ENCODE measurements at regions not wholly inside any gene's neighbourhood (a gene's known extent, or its start where the extent isn't known, plus 50 kb on each side); places are given as distances from the start of the nearest gene placed in this dataset.

DNA sequence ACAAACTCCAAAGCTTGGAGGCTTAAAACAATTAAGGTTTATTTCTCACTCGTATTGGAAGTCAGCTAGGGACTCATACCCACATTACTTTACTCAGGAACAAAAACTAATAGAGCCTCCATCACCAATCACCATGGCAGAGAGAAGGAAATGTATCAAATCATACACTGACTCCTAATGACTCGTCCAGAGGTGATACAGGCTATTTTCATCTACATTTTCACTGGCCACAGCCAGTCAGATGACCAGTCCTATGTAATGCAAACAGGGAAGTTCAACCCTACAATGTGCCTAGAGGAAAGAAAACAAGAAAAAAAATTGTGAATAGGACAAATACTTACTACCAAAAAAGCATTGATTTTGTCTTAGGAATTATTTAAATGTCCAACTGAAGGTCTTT lies 110.3 kb downstream of the SEC16B start:
- no peak overlapping the region for H3K27ac Mint-ChIP-seq
- ATAC-seq (no peak), DNase-seq (no peak)
- peaks cover 6% of the 10 kb centered on the region for H3K4me1 Mint-ChIP-seq
- H3K9me3 Mint-ChIP-seq, result peaks cover 5 to 7% of the 10 kb centered on the region in 2 donors
- H3K4me3 Mint-ChIP-seq, result no peak overlapping the region
- H3K27me3 Mint-ChIP-seq, result peaks cover 7% of the 10 kb centered on the region

- H3K9me3 Mint-ChIP-seq, result peaks cover 5 to 16% of the 10 kb centered on the region in 2 donors
- ATAC-seq, result no peak
Measured at GRCh38 chr1:177858332-177858821, 111.5 kb downstream of the SEC16B start.

GRCh38 chr1:177857285-177857684 lies 112.6 kb downstream of the SEC16B start:
- Mint-ChIP-seq H3K27ac (no peak overlapping the region), H3K4me1 (peaks cover 6% of the 10 kb centered on the region), H3K27me3 (peaks cover 7% of the 10 kb centered on the region), H3K9me3 (peaks cover 5 to 16% of the 10 kb centered on the region in 2 donors), H3K4me3 (no peak overlapping the region)
- DNase-seq (no peak), ATAC-seq (no peak)

More at GRCh38 chr1:177858332-177858821, 111.5 kb downstream of the SEC16B start:
- no peak overlapping the region for H3K4me3 Mint-ChIP-seq
- H3K27me3 Mint-ChIP-seq, result peaks cover 7% of the 10 kb centered on the region
- H3K27ac Mint-ChIP-seq, result no peak overlapping the region
- no peak for DNase-seq
- H3K4me1 Mint-ChIP-seq, result peaks cover 6% of the 10 kb centered on the region

DNA sequence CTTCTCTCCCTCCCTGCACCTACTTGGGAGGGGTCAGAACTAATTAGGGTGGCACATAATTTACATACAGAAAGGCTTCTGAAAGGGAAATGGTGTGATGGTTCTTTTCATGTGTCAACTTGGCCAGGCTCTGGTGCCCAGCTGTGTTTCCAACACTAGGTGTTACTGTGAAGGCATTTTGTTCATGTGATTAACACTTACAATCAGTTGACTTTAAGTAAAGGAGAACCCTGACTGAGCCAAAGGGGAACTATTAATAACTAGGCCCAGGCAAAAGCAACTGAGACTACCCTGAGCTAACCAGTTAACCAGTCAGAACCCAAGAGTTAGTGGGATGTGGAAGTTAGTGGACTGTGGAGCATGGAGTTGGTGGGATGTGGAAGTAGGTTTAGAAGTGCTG lies 114.9 kb downstream of the SEC16B start:
- peaks cover 6% of the 10 kb centered on the region for H3K4me1 Mint-ChIP-seq
- H3K4me3 Mint-ChIP-seq, result no peak overlapping the region
- H3K27ac Mint-ChIP-seq, result no peak overlapping the region
- ATAC-seq (no peak), DNase-seq (no peak)
- peaks cover 0 to 16% of the 10 kb centered on the region in 2 donors for H3K9me3 Mint-ChIP-seq
- peaks cover 7% of the 10 kb centered on the region for H3K27me3 Mint-ChIP-seq

DNA sequence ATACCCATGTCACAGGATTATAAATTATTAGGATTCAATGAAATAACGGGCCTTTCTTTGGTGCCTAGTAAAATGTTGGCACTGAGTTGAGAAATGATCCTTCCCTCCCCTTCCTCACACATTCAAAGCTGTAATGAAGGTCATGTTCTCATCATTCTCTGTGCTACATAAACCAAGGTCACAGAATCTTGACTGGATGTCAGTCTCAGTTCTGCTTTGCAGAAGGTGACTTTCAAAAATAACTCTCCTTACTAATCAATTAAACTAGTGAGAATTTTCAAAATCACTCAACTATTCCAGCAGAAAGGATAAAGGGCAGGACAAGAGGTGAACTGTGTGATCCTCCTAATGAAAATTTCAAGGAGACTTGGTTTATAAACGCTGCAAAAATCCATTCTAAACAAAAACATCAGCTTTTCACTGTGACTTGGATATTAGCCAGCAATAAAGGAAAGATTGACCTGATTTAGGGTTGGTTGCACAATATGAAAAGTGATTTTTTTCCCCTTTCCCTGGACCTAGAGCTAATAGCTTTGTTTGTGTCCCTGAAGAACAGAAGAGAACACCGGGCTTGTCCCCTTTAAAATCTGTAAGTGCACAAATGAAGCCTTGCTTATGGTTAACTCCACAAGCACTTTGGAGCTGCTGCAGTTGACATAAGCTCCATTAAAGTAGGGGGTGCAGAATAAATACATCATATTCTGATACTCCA lies 120.1 kb downstream of the SEC16B start:
- Mint-ChIP-seq H3K4me1 (no peaks in the 10 kb centered on the region), H3K4me3 (no peak overlapping the region), H3K27ac (no peak overlapping the region), H3K27me3 (no peaks in the 10 kb centered on the region), H3K9me3 (peaks cover 5 to 32% of the 10 kb centered on the region in 2 donors)
- ATAC-seq, result no peak
- DNase-seq, result no peak

GRCh38 chr1:177849130-177849529 lies 120.7 kb downstream of the SEC16B start:
- Mint-ChIP-seq H3K4me3 (no peak overlapping the region), H3K27me3 (no peaks in the 10 kb centered on the region), H3K27ac (peak overlapping the region in 1 of 2 donors; percentile 85), H3K9me3 (peaks cover 5 to 30% of the 10 kb centered on the region in 2 donors), H3K4me1 (no peaks in the 10 kb centered on the region)
- DNase-seq (no peak), ATAC-seq (no peak)

DNA sequence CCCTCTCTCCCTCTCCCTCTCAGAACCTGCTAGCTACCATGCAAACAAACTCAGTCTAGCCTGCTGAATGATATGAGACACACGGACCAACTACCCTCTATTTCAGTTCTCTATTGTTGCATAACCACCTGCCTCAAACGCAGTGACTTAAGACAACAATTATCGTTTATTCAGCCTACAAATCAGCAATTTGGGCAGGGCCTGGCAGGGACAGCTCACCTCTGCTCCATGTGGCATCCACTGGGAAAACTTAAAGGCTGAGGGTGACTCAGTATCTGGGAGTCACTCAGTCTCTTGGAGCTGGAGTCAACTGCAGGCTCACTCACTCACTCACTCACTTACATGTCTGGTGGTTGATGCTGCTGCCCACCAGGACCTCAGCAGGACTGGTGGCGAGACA lies 121.3 kb downstream of the SEC16B start:
- peaks cover 5 to 25% of the 10 kb centered on the region in 2 donors for H3K9me3 Mint-ChIP-seq
- no peaks in the 10 kb centered on the region for H3K4me1 Mint-ChIP-seq
- no peaks in the 10 kb centered on the region for H3K27me3 Mint-ChIP-seq
- no peak overlapping the region for H3K4me3 Mint-ChIP-seq
- H3K27ac Mint-ChIP-seq, result no peak overlapping the region
- ATAC-seq (no peak), DNase-seq (no peak)

DNA sequence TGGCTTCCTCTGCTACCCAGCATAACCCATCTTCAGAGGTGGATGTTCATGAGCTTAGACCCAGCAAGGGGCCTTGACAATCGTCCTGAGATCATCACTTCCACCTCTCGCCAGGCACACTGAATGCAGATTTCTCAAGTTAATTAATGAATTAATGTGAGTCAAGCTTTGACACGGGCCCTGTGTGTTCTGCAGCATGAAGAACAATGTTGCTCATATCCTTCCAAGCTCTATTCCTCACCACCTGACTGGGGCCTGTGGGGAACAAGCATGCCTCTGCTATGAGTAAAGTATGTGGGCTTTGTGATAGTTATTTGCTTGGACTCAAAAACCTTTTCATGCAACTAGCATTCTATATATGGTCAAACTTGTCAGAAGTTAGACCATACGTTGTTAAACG lies 122.0 kb downstream of the SEC16B start:
- ATAC-seq, result no peak

GRCh38 chr1:177838907-177839485 lies 130.9 kb downstream of the SEC16B start:
- DNase-seq (no peak), ATAC-seq (no peak)
- Mint-ChIP-seq H3K4me3 (no peak overlapping the region), H3K27me3 (no peaks in the 10 kb centered on the region), H3K9me3 (peaks cover 9 to 11% of the 10 kb centered on the region in 2 donors), H3K4me1 (no peaks in the 10 kb centered on the region), H3K27ac (no peak overlapping the region)

More for the DNA sequence above, 122.0 kb downstream of the SEC16B start:
- Mint-ChIP-seq H3K9me3 (peaks cover 5 to 23% of the 10 kb centered on the region in 2 donors), H3K4me1 (no peaks in the 10 kb centered on the region), H3K27ac (no peak overlapping the region), H3K27me3 (no peaks in the 10 kb centered on the region), H3K4me3 (no peak overlapping the region)
- DNase-seq, result no peak

DNA sequence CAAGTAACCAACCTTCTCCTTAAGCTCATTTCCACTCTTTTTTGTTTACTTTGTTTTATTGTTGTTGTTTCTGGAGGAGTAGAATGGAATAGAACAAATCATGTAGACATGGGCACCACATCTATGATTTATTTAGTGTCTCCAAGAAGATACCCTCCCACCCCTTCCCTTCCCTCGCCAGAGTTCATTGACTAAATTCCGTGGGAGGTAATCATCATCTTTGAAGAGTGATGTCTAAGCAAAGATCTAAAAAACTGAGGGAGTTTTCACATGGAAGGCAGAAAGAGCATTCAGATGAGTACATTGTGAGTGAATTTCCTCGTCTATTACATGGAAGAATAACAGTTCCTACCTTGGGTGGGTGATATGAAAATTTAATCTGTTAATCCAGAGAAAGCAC lies 136.2 kb downstream of the SEC16B start:
- no peak for ATAC-seq
- no peak overlapping the region for H3K4me3 Mint-ChIP-seq
- no peak for DNase-seq
- H3K4me1 Mint-ChIP-seq, result no peaks in the 10 kb centered on the region
- H3K27me3 Mint-ChIP-seq, result no peaks in the 10 kb centered on the region
- H3K27ac Mint-ChIP-seq, result no peak overlapping the region
- peaks cover 7 to 14% of the 10 kb centered on the region in 2 donors for H3K9me3 Mint-ChIP-seq

DNA sequence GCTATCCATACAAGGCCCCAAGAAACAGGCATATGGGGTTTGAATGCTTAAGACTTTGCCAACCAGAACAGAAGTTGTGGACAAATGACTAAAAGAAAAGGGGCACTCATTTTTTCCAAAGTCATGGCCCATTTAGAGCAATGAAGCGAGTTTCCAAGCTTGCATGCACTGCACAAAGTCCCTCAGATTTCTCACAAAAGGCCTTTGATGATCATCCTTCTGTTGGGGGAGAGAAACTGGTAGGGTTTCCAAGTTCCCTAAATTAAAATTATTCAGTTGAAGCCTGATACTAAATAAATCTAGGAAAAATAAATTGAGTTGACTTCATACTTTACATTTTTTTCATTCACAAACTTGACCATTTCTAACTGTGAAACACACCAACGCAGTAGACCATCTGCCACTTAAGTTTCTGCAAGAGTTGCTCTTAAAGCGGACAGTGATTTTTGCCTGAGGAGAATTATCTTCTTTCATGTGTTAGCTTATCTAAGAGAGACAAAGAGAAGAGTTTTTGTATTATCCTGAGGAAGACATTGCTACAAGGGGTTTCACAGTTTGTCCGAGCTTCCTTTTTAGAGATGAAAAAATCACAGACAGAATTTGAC lies 139.2 kb downstream of the SEC16B start:
- DNase-seq (no peak), ATAC-seq (no peak)
- peaks cover 7 to 14% of the 10 kb centered on the region in 2 donors for H3K9me3 Mint-ChIP-seq
- no peak overlapping the region for H3K27ac Mint-ChIP-seq
- no peaks in the 10 kb centered on the region for H3K27me3 Mint-ChIP-seq
- no peak overlapping the region for H3K4me3 Mint-ChIP-seq
- H3K4me1 Mint-ChIP-seq, result no peaks in the 10 kb centered on the region

- no peaks in the 10 kb centered on the region for H3K4me1 Mint-ChIP-seq
- H3K9me3 Mint-ChIP-seq, result peaks cover 0 to 6% of the 10 kb centered on the region in 2 donors
- H3K27ac Mint-ChIP-seq, result no peak overlapping the region
- no peak for DNase-seq
- H3K4me3 Mint-ChIP-seq, result no peak overlapping the region
- no peak for ATAC-seq
- H3K27me3 Mint-ChIP-seq, result no peaks in the 10 kb centered on the region
Measured at GRCh38 chr1:177825276-177825901, 144.5 kb downstream of the SEC16B start.

DNA sequence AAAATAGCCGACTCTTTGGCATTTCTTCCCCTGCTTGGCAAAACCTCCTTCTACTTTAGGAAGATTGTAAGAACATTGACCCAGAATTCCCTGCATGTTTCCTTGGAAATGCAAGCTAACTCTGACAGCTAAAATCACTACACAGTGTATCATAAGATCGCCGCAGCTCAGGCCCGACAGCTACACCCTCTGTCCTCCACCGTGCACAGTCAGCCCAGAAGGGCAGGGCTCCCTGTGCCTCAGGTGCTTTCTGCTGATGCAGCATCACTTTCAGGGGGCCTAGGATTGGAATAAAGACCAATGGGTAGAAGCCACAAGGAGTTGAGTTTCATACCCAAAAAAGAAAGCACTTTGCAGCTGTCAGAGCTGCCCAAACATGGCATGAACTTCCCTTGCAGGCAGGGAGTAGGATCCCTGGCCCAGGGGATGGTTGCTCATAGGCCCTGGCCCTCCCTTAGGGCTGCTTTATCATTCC lies 145.3 kb downstream of the SEC16B start:
- H3K27me3 Mint-ChIP-seq, result no peaks in the 10 kb centered on the region
- H3K4me3 Mint-ChIP-seq, result no peak overlapping the region
- ATAC-seq, result no peak
- peaks cover 0 to 8% of the 10 kb centered on the region in 2 donors for H3K9me3 Mint-ChIP-seq
- no peak for DNase-seq
- no peaks in the 10 kb centered on the region for H3K4me1 Mint-ChIP-seq
- H3K27ac Mint-ChIP-seq, result no peak overlapping the region

DNA sequence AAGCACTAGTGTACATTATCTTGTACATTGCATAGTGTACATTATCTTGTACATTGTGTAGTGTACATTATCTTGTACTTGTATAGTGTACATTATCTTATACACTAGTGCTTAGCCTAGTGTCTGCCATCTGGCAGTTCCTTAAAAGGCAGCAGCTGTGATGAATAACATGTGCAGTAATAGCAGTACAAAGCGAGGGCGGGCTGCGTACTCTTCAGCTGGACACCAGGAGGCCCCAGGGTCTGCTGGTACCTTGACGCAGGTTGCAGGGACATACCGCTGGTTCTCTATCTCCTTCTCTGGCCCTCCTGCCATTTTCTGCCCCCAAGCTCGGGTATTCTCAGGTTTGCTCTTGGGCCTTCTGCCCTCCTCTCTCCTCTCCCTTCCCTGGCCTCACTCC lies 149.6 kb downstream of the SEC16B start:
- H3K27ac Mint-ChIP-seq, result no peak overlapping the region
- H3K4me1 Mint-ChIP-seq, result no peaks in the 10 kb centered on the region
- no peak overlapping the region for H3K4me3 Mint-ChIP-seq
- no peak for DNase-seq
- no peak for ATAC-seq
- H3K9me3 Mint-ChIP-seq, result peaks cover 14 to 23% of the 10 kb centered on the region in 2 donors
- no peaks in the 10 kb centered on the region for H3K27me3 Mint-ChIP-seq

GRCh38 chr1:177817937-177818875 lies 151.7 kb downstream of the SEC16B start:
- Mint-ChIP-seq H3K9me3 (peaks cover 20 to 28% of the 10 kb centered on the region in 2 donors), H3K27ac (no peak overlapping the region), H3K4me3 (no peak overlapping the region), H3K4me1 (no peaks in the 10 kb centered on the region), H3K27me3 (no peaks in the 10 kb centered on the region)
- no peak for DNase-seq
- no peak for ATAC-seq

Measured in stimulated activated naive CD8-positive, alpha-beta T cell treated with anti-CD3 and anti-CD28 coated beads, Interleukin-15, amount 100 ng/mL, for 72 hours (primary cell).